Middle frontal gyrus (tissue), 1 donor: ENCODE measurements at regions not wholly inside any gene's neighbourhood (a gene's known extent, or its start where the extent isn't known, plus 50 kb on each side); places are given as distances from the start of the nearest gene placed in this dataset.
"Not testable (repeated sequence)": the region's sequence is repeated elsewhere in the genome, so short reads cannot be mapped to it uniquely, and the experiment has no call there.

Experiments
- DNase-seq: peaks from one replicate; pipeline ENCODE4 v3.0.0-alpha.2; 2015; ENCODE audit warnings: low spot score; ENCODE audit errors: extremely low spot score

- DNase-seq, result no peak
These were observed 753.9 kb downstream of the RNF144A start for GRCh38 chr2:7670905-7671641.

DNA sequence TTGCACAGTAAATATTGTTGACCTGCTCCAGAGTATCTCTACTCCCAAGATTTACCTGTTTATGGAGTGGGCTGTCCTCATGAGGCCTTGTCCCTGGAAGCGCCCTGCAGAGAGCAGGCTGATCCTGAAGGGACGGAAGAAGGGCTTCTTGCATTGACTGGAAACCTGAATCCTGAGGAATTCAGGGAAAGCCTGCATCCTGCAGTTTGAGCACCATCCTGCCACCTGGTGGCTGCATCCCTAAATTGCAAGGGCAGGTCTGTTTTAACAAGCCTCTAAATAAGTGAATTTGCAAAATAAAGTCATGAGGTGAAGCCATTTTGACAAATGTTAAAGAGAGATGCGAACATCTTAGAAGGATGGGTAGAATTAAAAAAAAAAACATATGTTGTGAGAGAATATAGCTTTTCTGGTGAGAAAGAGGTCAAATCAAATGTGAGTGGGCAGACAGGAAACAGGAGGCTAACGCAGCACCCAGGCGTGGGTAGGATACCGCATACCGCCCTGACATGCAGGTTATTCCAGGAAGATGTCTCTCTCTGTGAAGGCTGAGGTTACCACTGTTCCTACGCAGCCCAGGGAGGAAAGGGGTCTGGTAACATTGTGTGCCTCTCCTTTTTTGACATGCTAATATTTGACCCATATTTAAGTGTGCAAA, 754.9 kb downstream of the RNF144A start:
- DNase-seq, result no peak

DNA sequence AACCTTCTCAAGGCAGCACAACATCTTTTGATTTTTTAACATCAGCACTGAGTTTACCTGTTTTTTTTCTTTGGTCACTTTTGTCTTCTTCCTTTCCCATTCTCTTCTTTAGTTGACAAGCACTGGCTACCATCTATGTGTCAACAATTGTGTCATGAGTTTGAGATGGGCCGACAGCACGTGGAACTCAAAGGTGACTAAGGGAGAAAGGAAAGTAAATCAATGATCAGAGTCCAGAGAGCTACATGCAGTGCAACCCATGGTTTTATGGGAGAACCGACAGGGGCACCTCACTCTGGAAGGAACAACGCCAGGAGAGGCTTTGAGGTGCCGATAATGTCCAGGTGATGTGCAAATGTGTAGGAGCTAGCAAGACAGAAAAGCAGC, 755.5 kb downstream of the RNF144A start:
- DNase-seq, result no peak

DNA sequence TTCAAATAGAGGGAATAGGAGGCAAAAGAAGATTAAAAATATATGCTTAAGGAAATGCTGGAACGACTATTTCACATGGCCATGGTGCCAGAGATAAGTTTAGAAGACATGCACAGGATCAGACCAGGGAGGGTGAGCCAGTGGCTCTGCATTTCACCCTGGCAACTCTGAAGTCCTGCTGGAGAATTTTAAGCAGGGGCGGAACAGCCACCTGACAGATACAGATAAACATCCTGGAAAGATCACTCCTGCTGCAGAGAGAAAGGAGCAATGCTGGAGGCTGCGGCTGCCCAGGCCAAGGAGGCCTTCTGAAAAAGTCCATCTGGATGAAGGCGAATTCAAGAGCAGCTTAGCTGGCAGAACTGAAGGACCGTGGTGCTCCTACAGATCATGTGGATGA, 755.9 kb downstream of the RNF144A start:
- no peak for DNase-seq

DNA sequence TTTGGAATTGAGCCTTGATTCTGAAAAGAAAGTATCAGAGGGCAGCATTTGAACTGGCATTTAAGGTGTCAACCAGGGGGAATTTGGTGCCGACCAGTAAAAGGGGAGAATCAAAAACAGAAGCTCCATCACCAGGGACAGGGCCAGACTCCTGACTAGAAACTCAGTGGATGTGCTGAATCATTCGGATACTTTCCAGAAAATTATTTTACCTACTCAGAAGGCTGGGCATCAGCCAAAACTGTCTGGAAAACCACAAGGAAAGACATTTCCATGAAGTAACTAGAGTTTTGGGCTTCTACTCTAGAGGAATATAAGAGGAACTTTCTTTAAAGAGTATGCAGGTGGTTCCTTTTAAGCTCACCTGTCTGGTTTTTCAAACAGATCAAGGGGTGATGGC, 756.6 kb downstream of the RNF144A start:
- DNase-seq, result no peak

DNA sequence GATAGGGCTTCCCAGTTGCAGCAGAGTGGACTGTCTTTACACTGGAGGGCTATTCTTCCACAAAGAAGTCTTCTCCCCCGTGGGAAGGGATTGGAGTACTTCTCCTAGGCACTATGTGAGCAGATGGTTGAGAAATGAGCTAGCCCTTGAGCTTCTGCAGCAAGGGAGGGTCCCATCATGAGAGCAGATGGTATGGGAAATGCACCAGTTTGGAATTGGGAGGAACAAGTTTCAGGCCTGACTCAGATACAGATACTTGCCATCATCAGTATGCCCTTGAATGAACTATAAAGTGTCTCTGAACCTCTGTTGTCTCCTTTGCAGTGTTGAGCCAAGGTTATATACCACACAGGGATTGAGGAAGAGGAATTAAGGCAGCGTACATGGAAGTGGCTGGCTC, 757.4 kb downstream of the RNF144A start:
- no peak for DNase-seq

DNA sequence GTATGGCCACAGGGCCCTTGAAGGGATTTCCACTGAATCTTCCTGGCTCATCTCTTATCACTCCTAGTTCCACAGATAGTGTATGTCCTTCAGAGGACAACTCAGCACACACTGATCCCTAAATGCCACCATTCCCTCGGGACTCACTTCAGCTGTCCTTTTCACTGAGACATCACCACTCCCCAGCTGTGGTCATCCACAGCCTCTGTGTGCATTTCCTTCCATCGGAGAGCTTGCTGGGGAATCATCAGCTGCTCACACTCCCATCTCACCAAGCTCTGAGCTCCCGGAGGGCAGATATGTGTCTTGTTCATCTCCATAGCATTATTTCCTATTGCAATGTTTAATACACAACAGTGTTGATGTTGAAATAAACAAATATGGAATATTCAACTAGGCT, 759.5 kb downstream of the RNF144A start:
- no peak for DNase-seq

DNA sequence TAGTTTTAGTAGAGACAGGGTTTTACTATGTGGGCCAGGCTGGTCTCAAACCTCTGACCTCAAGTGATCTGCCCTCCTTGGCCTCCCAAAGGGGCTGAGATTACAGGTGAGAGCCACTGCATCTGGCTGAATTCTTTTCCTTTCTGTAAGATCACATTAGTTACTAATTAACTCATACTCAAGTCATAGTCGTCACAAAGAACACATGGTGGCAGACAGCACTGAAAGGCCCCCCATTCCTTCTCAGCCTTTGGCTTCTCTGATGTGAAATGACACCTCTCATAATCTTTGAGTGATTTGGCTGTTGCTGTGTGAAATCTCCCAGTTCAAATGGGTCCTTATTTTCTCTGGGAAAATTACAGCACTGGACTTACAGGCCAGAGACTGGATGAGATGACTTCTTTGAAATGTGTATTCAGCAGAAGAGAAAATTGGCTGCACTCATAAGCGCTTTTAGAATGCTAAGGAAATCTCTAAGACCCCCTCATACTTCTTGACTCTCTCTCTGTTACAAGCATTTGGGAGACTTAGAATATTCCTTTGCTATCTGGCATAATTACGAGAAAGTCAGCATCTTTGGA, 764.8 kb downstream of the RNF144A start:
- no peak for DNase-seq

- DNase-seq, result no peak
These were observed 766.0 kb downstream of the RNF144A start for GRCh38 chr2:7683196-7683595.

GRCh38 chr2:7683708-7684107, 766.5 kb downstream of the RNF144A start:
- DNase-seq, result no peak

DNA sequence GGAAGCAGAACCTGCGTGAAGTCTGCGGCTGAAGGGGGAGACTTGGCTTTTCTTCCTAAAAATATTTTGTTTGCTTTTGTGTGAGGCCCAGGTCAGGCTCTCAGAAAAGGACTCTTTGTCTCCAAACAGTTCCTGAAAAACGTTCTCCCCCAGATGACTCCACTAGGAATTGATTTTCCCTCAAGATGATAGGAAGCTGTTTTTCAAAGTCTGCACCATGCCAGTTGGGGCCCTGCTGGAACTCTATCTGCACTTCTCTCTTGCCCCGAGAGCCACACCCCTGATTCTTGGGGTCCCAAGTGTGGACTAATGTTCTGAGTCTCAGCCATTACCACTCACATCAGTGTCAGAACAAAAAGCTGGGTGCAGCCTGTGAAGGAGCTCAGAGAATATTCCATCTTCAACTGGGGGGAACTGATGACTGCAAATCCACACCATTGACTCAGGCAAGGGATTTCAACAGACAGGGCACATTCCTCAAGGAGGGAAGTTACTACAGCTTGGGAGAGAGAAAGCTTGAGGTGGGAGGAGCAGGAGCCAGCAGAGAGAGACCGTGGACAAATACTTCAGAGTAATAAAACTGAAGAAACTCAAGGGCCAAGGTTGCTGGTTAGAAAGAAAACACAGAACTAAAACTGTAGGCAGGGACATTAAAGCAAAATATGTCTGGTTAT, 768.3 kb downstream of the RNF144A start:
- no peak for DNase-seq

GRCh38 chr2:7686016-7686385, 768.8 kb downstream of the RNF144A start:
- DNase-seq, result no peak

DNA sequence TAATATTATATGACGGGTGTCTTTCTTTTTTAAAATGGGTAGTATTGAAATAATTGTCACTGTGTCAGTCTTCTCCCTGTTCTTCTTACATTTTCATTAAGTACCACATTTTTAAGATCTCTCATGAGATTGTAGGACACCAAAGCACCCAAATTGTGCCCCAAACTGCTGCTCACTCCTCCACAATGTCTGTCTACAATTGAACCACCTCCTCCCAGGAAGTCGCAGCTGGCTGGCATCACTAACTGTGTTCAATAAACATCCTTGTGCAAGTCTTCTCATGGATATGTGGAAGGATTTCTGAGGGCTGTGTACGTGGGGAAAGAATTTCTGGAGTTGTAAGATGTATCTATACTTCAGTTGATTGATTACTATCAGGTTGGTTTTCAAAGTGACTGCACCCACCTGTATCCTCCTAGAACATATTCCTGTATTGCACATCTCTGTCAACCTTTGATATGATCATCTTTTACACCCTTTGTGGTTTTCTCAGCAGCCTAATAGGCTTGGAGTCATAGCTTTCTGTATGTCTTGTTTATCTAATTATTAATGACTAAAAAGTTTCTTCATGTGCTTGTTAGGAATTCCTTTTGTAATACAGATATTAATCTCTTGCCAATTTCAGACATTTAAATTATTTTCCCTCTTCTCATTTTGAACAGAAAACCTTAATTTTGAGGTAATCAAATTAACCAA, 774.9 kb downstream of the RNF144A start:
- DNase-seq, result no peak

DNA sequence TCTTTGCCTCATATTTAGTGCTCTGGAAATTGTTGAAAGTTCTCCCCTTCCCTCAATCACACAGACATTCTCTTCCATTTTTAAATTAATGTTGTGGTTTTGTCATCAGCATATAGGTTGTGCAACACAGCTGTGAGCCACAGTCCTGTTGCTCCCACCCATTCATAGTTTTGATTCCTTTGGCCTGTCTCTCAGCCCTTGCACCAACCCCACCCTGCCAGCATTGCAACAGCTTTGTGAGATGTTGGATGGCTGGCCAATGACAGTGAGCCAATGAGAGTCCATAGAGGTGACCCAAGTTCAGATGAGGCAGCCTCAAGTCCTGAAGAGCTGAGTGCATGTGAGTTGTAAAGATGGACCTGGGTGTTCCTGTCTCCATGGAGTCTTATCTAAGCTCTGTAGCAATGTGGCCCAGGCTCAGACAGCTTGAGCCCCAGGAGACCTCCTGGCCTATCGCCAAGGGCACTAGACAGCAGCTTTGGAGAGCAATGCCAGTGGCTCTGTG, 775.5 kb downstream of the RNF144A start:
- DNase-seq, result no peak

DNA sequence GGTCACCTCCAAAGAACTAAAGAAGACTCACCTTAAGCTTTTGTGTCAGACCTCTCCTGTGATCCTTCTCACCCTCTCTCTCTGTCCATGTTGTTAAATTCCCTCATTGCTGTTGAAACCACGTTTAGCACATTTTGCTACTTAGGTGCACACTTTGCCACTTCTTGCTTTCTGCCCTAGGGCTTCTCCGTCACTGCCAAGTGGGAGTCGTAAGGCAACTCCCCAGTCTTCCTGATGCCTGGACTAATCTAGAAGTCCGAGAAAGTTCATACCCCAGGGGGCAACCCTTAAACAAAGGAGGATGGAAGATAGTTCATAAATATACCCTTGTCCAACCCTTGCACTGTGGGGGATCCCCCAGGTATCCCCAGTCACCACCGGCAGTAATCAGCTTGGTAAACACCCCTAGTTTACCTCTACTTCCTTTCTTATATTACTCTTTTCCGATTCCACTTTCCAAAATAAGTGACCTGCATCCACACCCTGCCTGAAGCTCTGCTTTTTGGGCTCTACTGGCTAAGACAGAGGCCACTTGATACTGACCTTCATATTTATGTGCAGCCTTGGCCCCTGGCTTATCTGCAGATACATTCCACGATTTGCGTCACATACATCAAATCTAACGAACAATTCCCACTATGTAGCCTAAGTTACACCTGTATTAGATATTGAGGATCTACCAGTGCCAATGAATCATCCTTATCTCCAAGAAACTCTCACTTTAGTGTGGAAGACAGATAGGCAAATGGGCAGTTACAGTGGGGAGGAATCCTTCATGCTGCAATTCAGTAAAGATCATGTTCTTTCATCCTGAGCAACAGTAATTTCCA, 776.2 kb downstream of the RNF144A start:
- DNase-seq, result no peak

DNA sequence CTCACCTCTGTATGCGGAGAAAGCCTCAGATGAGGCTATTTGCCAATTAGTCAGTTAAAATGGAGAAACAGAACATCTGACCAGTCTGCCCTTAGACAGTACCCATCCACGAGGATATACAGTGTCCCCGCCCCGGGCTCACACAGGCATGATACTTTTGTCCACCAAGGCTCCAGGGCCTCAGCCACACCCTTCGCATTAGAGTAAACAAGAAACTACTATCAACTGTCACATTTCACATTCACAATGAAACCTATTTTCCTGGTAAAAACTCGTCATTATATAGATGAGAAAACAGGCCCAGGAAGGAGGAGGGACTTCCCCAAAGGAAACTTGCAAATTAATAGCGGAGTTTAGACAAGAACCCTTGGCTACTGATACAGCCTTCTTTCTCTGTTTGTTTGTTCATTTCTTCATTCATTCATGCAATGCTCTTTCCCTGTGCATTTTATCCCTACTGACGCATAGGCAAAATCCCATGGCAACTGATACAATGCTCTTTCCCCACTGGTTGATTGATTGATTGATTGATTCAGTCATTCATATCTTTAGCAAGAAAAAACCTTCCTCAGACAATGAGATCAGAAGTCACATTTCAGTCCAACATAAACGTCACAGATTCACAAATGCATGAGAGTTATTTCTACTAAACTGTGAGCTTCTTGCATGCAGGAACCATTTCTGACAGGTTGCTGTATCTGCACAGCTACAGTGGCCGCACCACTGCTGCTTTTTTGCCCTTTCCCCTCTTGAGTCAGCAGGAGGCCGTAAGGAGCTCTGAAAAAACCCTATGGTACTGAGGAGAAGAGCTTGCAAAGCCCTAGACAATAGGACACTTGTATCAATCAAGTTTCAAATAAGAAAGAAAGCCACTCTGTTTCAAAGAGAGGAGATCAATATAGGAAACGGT, 777.1 kb downstream of the RNF144A start:
- DNase-seq, result no peak

GRCh38 chr2:7696556-7696955, 779.3 kb downstream of the RNF144A start:
- DNase-seq, result not testable (repeated sequence)

DNA sequence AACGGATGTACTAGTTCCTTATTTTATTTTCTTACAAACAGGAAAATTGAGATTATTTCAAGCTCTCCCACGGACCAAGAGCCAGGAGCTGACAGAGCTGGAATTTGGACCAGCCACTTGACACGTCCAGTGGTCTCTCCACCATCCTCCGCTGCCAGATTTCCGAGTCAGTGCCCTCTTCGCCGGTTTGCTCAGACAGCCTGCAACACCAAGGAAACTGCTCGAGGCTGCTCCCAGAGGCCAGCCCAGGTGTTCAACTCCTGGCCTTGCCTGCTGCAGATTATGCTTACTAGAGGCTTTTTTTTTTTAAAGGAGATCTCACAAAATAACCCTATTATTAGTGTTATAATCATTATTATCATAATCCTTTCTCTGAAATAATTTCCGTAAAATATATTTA, 779.8 kb downstream of the RNF144A start:
- no peak for DNase-seq

DNA sequence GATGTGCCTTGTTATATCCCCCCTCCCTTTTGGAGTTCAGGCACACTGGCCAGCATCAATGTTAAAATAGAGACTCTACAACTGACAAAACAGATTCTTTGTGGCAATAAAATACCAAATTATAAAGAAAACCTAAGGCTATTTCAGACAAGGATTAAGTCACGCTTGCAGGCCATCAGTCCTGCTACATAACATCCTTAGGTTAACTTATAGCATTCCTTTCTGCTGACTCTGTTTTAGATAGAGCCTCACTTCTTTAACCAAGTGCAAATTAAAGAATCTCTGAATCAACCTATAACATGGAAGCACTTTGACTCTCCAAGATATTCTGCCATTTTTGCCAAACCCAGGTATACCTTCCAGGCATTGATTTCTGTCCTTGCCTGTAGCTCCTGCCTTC, 784.6 kb downstream of the RNF144A start:
- no peak for DNase-seq

DNA sequence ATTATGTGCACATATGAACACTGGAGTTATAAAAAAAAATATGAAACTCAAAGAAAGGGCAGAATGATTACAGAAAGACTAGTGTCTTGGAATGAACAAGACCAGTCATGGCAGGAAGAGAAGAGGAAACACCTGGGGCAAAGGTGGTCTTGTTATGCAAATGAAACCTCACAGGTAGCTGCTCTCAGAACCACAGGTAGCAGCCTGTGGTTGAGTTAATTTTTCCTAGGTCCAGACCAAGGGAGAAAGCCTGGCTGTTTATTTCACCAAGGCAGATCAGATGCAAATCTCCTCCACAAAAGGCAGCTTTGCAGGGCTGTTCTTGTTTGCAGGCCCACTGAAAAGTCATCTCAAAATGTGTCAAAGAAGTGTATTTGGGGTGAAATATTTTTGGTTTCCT, 785.8 kb downstream of the RNF144A start:
- DNase-seq, result no peak
